IPS-15b (cell line): ENCODE measurements at regions not wholly inside any gene's neighbourhood (a gene's known extent, or its start where the extent isn't known, plus 50 kb on each side); places are given as distances from the start of the nearest gene placed in this dataset.

Source experiments
- H3K27me3 ChIP-seq: one replicate; pipeline ENCODE4 v1.6.1; 2013; ENCODE audit warnings: low read length; ENCODE audit not compliant: control insufficient read depth, insufficient read depth
- H3K36me3 ChIP-seq: one replicate; pipeline ENCODE4 v1.6.1; 2013; ENCODE audit warnings: low read length; ENCODE audit not compliant: control insufficient read depth, insufficient read depth
- H3K4me1 ChIP-seq: one replicate; pipeline ENCODE4 v1.6.1; 2013; ENCODE audit warnings: mild to moderate bottlenecking, low read length; ENCODE audit not compliant: control insufficient read depth, insufficient read depth
- H3K4me3 ChIP-seq: one replicate; pipeline ENCODE4 v1.5.1; 2013; ENCODE audit warnings: low read depth, low read length
- H3K9ac ChIP-seq: one replicate; pipeline ENCODE4 v1.6.1; 2013; ENCODE audit warnings: low read depth, mild to moderate bottlenecking, low read length
- H3K9me3 ChIP-seq: one replicate; pipeline ENCODE4 v1.6.1; 2013; ENCODE audit warnings: mild to moderate bottlenecking, low read length; ENCODE audit not compliant: control insufficient read depth, insufficient read depth

DNA sequence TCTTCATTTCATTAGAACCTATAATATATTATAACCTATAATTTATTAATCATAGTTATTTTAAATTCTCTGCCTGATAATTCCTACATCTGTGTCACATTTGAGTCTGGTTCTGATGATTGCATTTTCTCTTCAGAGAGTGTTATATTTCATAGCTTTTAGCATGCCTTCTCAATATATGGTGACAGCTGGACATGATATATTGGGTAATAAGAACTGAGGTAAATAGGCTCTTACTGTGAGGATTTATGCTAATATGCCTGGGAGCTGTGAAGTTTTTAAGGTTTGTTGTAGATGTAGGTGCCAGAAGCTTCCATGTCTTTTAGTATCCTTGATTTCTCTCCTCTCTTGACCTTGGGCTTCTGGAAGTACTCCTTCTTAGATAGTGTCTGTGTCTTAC lies 325.9 kb upstream of the SEMA3D start:
- Histone ChIP-seq H3K27me3 (no peaks in the 10 kb centered on the region), H3K4me1 (no peaks in the 10 kb centered on the region), H3K9ac (no peak overlapping the region), H3K36me3 (no peaks in the 10 kb centered on the region), H3K4me3 (no peak overlapping the region), H3K9me3 (no peaks in the 10 kb centered on the region)

DNA sequence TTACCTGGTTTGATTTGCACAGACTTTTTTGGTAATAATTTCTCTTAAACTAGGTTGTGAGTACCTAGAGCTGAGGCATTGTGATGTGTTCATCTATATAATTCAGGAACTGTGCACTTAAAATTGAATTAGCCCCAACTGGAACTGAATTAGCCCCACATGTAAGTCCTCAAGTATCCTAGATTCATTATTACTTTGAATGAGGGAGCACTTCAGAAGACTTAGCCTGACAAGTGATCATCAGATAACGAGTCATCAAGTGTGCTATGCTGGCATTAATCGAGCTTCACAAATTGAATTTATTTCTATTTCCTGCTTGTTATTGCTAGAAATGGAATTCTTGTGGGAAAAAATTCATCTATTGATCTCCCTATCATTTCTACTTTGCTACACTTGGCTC lies 323.4 kb upstream of the SEMA3D start:
- H3K4me1 ChIP-seq = no peaks in the 10 kb centered on the region
- no peaks in the 10 kb centered on the region for H3K27me3 ChIP-seq
- H3K9ac ChIP-seq = no peak overlapping the region
- no peak overlapping the region for H3K4me3 ChIP-seq
- H3K9me3 ChIP-seq = no peaks in the 10 kb centered on the region
- no peaks in the 10 kb centered on the region for H3K36me3 ChIP-seq

DNA sequence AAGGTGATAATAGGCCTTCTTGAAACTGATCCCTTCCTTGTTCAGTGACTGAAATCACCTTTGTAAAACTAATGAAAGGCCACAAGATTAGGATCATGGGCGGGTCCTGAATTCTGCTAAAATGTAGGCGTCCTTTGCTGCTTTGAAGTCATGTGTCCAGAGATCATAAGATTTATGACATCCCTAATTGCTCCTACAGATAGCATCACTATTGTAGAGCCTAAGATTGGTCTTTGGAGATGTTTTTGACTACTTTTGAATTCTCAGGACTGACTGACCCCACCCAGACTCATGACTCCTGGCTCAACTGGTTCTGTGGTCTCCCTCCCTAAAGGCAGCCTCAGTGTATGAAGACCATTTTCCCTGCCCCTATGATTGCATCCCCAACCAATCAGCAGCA lies 322.6 kb upstream of the SEMA3D start:
- Histone ChIP-seq H3K4me3 (no peak overlapping the region), H3K9me3 (no peaks in the 10 kb centered on the region), H3K9ac (no peak overlapping the region), H3K4me1 (no peaks in the 10 kb centered on the region), H3K27me3 (no peaks in the 10 kb centered on the region), H3K36me3 (no peaks in the 10 kb centered on the region)

- Histone ChIP-seq H3K27me3 (no peaks in the 10 kb centered on the region), H3K9me3 (no peaks in the 10 kb centered on the region), H3K4me1 (no peaks in the 10 kb centered on the region), H3K4me3 (no peak overlapping the region), H3K36me3 (no peaks in the 10 kb centered on the region), H3K9ac (no peak overlapping the region)
These were observed 322.0 kb upstream of the SEMA3D start for GRCh38 chr7:85508642-85509410.

DNA sequence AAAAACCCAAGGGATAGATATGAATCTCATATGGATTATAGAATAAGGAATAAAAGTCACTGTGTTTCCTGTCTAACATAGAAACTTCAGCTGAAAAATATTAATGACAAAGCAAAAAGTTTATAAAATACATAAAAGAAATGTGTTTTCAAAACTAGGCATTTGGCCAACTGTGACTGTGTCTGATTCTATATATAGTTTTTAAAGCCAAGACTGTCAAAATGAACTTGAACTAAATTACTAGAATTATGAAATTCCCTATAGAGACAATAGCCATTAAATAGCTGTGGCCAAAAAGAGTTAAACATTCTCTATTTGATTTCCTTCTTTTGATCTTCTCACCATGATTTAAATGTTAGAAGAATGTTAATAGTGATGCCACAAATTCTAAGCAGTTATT lies 311.2 kb upstream of the SEMA3D start:
- Histone ChIP-seq H3K9me3 (no peaks in the 10 kb centered on the region), H3K4me3 (no peak overlapping the region), H3K36me3 (no peaks in the 10 kb centered on the region), H3K27me3 (no peaks in the 10 kb centered on the region), H3K4me1 (no peaks in the 10 kb centered on the region), H3K9ac (no peak overlapping the region)

GRCh38 chr7:85489498-85489897 lies 302.6 kb upstream of the SEMA3D start:
- Histone ChIP-seq H3K36me3 (no peaks in the 10 kb centered on the region), H3K4me3 (no peak overlapping the region), H3K9ac (no peak overlapping the region), H3K9me3 (no peaks in the 10 kb centered on the region), H3K4me1 (no peaks in the 10 kb centered on the region), H3K27me3 (no peaks in the 10 kb centered on the region)

GRCh38 chr7:85488406-85488805 lies 301.6 kb upstream of the SEMA3D start:
- Histone ChIP-seq H3K9me3 (no peaks in the 10 kb centered on the region), H3K4me3 (no peak overlapping the region), H3K27me3 (no peaks in the 10 kb centered on the region), H3K36me3 (no peaks in the 10 kb centered on the region), H3K4me1 (no peaks in the 10 kb centered on the region), H3K9ac (no peak overlapping the region)

DNA sequence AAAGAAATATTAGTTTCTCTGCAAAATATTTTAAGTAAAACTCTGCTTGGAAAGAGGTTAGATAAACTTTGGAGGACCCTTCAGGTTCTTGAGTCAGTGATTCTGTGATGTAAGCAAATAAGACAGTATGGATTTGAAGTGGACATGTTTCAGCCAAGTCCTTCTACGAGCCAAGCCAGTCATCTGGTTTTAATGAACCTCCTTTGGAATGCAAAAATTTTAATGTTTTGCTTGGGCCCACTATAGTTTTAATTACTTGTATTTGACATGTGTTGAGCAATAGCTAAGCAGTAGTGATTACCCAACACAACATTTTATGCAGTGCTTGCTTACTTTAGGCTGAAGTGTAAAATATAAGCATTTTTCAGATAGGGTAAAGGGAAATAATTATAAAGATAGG lies 296.3 kb upstream of the SEMA3D start:
- Histone ChIP-seq H3K27me3 (no peaks in the 10 kb centered on the region), H3K4me3 (no peak overlapping the region), H3K36me3 (no peaks in the 10 kb centered on the region), H3K9ac (no peak overlapping the region), H3K4me1 (no peaks in the 10 kb centered on the region), H3K9me3 (no peaks in the 10 kb centered on the region)

DNA sequence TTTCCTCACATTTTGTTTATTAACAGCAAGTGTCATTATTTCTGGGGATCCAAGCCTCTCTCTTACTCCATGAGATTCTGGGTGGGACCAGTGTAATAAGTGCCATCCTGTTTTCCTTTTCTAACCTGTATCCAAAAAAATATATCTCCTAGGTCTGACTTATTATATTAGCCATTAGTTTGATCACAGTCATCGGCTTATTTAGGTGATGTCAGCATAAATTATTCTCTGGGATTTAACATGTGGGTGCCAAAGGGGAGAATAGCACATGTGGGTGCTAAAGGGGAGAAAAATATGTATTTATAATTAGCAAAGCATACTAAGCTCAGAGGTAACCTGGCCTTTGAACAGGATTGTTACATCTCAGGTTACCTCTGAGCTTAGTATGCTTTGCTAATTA lies 293.8 kb upstream of the SEMA3D start:
- Histone ChIP-seq H3K4me1 (no peaks in the 10 kb centered on the region), H3K9me3 (no peaks in the 10 kb centered on the region), H3K36me3 (no peaks in the 10 kb centered on the region), H3K27me3 (no peaks in the 10 kb centered on the region), H3K9ac (no peak overlapping the region), H3K4me3 (no peak overlapping the region)

DNA sequence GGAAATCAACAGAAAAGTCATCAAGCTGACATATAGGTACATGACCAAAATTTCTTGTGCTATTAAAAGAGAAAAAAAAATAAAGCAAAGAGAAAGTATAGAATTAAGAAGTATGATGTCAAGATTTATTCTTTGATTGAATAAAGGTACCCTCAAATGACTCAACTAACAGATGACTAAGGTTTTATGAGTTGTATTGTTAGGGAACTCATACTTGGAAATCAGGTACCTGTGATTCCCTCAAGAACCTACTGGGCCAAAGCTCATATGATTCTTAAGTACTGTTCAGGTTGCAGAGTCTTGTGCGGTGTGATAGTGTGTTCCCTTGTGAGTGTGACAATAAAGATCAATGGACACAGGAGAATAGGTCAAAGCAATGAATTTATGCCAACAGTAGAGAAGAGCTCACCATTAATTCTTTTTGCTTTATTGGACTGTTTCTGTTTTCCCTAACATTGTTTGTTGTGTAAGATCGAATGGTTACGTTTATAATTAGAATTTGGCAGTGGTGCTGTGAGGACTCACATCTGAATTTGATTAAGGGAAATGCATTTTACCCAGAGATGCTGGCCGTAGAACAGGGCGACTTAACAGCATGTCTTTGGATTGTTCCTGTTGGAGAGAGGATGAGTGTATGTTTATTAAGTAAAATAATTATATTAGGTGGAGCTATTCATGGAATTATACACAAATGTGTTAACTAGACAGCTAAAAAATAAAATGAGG lies 293.2 kb upstream of the SEMA3D start:
- H3K4me3 ChIP-seq = no peak overlapping the region
- H3K36me3 ChIP-seq = no peaks in the 10 kb centered on the region
- no peaks in the 10 kb centered on the region for H3K27me3 ChIP-seq

DNA sequence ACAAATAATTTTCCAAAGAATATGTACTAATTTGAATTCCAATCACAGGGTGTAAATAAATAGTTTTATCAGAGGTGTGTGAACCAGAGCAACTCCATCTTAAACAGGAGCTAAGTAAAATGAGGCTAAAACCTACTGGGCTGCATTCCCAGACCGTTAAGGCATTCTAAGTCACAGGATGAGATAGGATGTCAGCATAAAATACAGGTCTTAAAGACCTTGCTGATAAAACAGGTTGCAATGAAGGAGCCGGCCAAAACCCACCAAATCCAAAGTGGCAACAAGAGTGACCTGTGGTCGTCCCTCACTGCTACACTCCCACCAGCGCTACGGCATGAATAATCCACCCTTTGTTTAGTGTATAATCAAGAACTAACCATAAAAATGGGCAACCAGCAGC lies 291.7 kb upstream of the SEMA3D start:
- no peaks in the 10 kb centered on the region for H3K27me3 ChIP-seq
- H3K4me1 ChIP-seq = peaks cover 2% of the 10 kb centered on the region
- H3K36me3 ChIP-seq = no peaks in the 10 kb centered on the region
- H3K9ac ChIP-seq = no peak overlapping the region
- H3K9me3 ChIP-seq = no peaks in the 10 kb centered on the region
- no peak overlapping the region for H3K4me3 ChIP-seq

More for the DNA sequence above, 293.2 kb upstream of the SEMA3D start:
- Histone ChIP-seq H3K9ac (no peak overlapping the region), H3K9me3 (no peaks in the 10 kb centered on the region), H3K4me1 (peaks cover under 1% of the 10 kb centered on the region)

- no peaks in the 10 kb centered on the region for H3K27me3 ChIP-seq
- H3K9ac ChIP-seq = no peak overlapping the region
- H3K4me1 ChIP-seq = peaks cover 2% of the 10 kb centered on the region
These were observed 288.6 kb upstream of the SEMA3D start for GRCh38 chr7:85475476-85475875.

More at GRCh38 chr7:85475476-85475875, 288.6 kb upstream of the SEMA3D start:
- Histone ChIP-seq H3K36me3 (no peaks in the 10 kb centered on the region), H3K4me3 (no peak overlapping the region), H3K9me3 (no peaks in the 10 kb centered on the region)
